Fibroblast of peridontal ligament (primary cell): ENCODE measurements at regions not wholly inside any gene's neighbourhood (a gene's known extent, or its start where the extent isn't known, plus 50 kb on each side); places are given as distances from the start of the nearest gene placed in this dataset.
"Not testable (repeated sequence)": the region's sequence is repeated elsewhere in the genome, so short reads cannot be mapped to it uniquely, and the experiment has no call there.

ENCODE experiments used
- DNase-seq: peaks from one replicate; pipeline ENCODE4 v3.0.0-alpha.2; 2010; ENCODE audit errors: extremely low read depth

DNA sequence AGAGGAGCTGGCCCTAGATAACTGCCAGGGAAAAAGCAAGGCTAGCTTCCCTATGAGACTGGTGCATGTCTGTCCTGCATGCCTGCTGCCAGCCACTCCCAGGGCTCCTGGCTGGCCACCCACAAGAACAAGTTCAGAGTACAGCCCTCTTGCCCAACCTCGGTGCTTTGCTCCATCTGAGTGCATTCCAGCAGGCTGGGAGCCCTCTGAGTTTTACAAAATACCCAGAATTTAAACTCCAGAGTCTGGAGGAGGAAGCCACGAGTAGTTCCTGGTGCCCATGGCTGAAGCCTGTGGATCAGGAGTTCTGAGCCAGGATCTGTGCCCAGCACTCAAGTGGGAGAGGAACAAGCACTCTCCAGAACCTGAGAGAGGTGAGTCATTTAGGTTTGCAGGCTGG is 111.6 kb downstream of the MAGEE2 start:
- no peak for DNase-seq

GRCh38 chrX:75655627-75656026 is 129.4 kb downstream of the MAGEE2 start:
- no peak for DNase-seq

GRCh38 chrX:75649829-75650228 is 127.0 kb upstream of the ZDHHC15 start:
- DNase-seq, result no peak

- no peak for DNase-seq
These were observed 126.2 kb upstream of the ZDHHC15 start for GRCh38 chrX:75648803-75649588.

DNA sequence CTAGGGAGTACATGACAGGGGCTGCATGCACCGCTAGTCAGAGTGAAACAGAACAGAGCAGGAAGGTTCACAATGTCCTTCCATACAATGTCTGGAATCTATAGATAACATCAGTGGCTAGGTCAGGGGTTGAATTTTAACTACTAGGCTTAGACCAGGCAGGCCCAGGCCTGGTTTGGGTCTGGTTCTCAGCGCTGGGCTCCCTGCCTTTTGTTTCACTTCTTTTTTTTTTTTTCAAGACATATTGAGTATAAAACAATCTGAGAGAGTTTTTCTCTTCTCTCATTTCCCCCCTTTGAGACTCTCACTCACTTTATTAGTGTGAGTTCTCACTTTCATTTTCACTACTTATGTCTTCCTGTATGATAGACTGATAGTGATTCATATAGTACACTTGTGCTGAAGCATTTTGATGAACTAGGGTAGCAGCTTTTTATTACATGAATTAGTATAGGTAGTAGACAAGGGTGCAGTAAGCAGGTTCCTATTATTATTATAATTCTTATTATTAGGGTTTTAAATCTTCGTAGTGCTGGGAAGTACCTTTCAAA is 120.0 kb upstream of the ZDHHC15 start:
- DNase-seq, result no peak

- DNase-seq, result no peak
These were observed 115.5 kb upstream of the ZDHHC15 start for GRCh38 chrX:75638332-75638731.

DNA sequence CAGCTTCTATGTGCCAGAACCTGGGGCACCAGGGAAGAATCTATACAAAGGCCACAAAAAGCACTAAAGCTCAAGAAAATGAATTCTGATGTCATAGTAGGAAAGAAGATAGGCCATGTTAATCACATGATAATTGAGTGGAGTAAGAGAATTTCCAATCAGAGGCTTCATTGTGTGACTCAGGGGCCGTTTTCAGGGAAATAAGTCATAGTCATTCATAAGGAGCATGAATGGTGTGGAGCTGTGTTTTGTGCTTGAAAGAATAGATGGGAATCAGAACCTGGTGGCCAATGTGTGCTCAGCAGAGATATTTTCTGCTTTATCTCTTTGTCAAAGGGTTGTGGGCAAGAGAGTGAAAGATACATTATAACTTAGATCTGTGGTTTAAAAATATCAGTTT is 102.4 kb upstream of the ZDHHC15 start:
- DNase-seq, result no peak

DNA sequence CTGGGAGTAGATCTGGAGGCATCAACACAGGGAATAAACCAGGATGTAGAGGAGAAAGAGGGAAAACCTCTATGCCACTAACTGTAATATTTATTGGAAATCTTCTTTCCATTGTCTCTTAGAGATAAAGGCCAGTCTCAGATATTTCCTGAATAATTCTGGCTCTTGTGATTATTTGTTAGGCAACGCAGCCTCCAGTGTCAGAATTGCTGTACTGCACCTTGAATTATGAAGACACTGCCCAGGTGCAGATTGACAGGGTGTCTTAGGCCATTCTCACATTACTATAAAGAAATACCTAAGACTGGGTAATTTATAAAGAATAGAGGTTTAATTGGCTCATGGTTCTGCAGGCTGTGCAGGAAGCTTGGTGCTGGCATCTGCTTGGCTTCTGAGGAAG is 100.7 kb upstream of the ZDHHC15 start:
- no peak for DNase-seq

DNA sequence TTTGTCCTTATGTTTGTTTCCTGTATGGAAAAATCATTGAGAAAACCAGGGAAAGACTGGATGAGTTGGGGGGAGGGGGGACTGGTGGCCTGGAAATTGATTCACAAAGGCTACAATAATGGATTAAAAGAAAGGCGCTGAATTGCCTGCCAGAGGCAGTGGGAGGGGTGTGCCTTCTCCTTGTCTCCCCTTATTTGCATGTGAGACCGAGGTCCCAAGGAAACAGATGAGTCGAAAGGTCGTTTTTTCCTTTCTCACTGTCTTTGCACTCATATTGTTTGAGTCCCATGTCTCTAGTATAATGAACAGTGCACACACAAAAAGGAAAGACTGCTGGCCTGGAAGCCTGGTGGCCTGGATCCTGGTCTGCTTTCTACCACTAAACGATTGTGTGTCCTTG is 86.6 kb upstream of the ZDHHC15 start:
- DNase-seq, result no peak

- peak; percentile 14 for DNase-seq
These were observed 81.0 kb upstream of the ZDHHC15 start for GRCh38 chrX:75603833-75604232.

DNA sequence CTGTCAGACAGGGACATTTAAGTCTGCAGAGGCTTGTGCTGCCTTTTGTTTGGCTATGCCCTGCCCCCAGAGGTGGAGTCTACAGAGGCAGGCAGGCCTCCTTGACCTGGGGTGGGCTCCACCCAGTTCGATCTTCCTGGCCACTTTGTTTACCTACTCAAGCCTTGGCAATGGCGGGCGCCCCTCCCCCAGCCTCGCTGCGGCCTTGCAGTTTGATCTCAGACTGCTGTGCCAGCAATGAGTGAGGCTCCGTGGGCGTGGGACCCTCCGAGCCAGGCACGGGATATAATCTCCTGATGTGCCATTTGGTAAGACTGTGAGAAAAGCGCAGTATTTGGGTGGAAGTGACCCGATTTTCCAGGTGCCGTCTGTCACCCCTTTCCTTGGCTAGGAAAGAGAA is 79.2 kb upstream of the ZDHHC15 start:
- not testable (repeated sequence) for DNase-seq

GRCh38 chrX:75596178-75596577 is 73.3 kb upstream of the ZDHHC15 start:
- no peak for DNase-seq

GRCh38 chrX:75593186-75593585 is 70.3 kb upstream of the ZDHHC15 start:
- DNase-seq, result not testable (repeated sequence)

GRCh38 chrX:75582511-75582910 is 59.7 kb upstream of the ZDHHC15 start:
- no peak for DNase-seq
